HG02642 (cell line): ENCODE measurements at regions not wholly inside any gene's neighbourhood (a gene's known extent, or its start where the extent isn't known, plus 50 kb on each side); places are given as distances from the start of the nearest gene placed in this dataset.
"Not testable (repeated sequence)": the region's sequence is repeated elsewhere in the genome, so short reads cannot be mapped to it uniquely, and the experiment has no call there.

ENCODE experiments used
- ATAC-seq: cut with Tn5 transposase; IDR thresholded peaks from one replicate; pipeline ENCODE4 v1.9.1; 2021; ENCODE audit warnings: mild to moderate bottlenecking; ENCODE audit not compliant: unreplicated experiment, poor library complexity

DNA sequence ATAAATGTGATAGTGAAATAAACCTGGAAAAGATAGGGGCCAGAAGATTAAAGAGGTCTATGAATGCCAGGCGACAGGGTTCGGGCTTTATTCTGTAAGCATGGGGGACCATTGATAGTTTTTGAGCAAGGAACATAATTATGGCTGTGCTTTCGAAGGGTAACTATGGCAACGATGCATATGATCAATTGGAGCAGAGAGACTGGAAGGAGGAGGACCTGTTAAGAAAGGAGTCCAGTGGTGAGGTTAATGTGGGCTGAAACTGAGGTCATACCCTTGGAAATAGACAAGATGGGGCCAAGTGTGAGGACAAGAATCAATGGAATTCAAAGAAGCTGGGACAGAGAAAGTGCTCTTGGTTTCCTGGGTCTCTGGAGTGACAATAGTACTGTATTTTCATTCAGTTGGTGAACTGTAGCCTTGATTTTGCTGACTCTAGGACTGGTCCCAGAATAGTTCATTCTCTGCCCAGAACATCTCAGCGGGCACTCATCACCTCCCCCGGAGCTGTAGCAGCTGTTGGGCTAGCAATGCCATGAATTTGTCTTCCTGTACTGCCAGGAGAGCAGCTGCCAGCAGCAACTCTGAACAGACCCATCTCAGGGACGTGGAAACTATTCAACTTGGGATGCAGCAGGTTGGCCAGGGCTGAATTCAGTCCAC lies 108.4 kb downstream of the SRGAP2 start:
- ATAC-seq = not testable (repeated sequence)

DNA sequence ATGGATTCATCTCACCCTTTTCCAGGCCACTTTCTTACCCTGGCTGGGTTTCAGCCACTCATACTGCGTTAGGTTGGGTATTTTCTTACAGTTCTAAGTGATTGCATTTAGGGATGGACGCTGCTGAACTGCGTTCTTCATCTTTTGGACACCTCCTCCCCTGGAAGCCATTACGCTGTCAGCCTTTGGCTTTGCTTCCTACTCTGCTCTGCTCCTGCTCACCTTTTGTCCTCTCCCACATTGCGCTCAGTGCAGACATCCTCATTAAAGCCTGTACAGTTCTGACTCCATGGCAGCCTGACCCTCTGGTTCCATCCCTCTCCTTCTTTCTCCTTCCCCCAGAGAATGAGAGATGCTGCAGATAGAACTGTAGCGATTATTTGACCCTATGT lies 108.9 kb downstream of the SRGAP2 start:
- not testable (repeated sequence) for ATAC-seq

GRCh38 chr1:206314951-206315636 lies 111.8 kb downstream of the SRGAP2 start:
- ATAC-seq = not testable (repeated sequence)

DNA sequence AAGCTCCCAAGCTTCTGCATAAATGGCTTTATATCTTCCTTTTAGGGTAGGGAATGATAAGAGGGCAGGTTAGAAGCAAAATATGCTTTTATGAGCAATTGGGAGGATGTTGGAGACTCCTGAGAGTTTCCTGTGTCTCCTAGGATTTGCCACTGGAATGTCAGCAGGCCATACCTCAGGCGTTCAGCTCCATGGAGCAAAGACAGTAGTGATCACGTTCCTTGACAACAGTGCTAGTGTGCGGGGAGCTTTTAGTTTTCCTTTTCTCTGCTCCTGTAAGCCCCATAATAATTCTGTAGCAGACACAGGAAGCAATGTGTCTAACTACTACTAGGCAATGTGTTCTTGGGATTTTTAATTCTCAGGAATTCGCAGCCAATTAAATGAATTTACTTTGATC lies 113.6 kb downstream of the SRGAP2 start:
- not testable (repeated sequence) for ATAC-seq

GRCh38 chr1:206317878-206318514 lies 114.7 kb downstream of the SRGAP2 start:
- not testable (repeated sequence) for ATAC-seq

- not testable (repeated sequence) for ATAC-seq
Measured at GRCh38 chr1:206320227-206320626, 116.9 kb downstream of the SRGAP2 start.

DNA sequence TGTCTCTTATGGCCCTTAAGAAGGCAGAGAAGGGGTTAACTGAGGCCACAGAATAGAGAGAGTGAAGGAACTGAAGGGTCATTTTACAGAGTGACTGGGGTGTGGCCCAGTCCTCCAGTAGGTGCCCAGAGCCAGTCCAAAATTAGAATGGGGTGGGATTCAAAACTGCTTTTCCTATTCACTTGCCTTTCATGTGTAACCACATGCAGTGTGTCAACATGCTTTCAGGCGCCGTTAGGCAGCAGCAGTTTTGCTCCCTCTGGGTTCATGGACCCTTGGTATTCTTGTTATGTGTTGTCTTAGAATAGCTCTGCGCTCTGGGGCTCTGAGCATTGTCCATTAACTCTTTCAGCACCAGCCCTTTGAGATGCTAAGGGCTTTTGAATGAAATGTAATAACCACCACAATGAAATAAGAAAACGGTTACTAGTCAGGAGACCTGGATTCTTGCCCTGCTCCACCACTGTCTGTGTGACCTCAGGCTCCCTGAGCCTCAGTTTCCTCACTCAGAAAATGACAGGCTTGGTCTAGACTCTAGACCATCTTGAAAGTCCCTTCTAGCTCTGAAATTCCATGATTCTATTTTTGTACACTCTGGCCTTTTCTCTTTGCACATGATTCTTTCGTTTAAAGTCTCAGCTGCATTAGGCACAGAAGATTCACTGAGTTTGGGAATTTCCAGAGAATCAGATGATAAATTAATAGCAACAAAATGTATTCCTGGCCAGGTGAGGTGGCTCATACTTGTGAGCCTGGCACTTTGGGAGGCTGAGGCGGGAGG lies 123.0 kb downstream of the SRGAP2 start:
- not testable (repeated sequence) for ATAC-seq

- ATAC-seq = not testable (repeated sequence)
Measured at GRCh38 chr1:206331597-206331996, 128.3 kb downstream of the SRGAP2 start.

- not testable (repeated sequence) for ATAC-seq
Measured at GRCh38 chr1:206333316-206333715, 130.0 kb downstream of the SRGAP2 start.

GRCh38 chr1:206333897-206334296 lies 130.6 kb downstream of the SRGAP2 start:
- not testable (repeated sequence) for ATAC-seq

GRCh38 chr1:206334481-206334880 lies 131.1 kb downstream of the SRGAP2 start:
- not testable (repeated sequence) for ATAC-seq

GRCh38 chr1:206335162-206335561 lies 131.8 kb downstream of the SRGAP2 start:
- not testable (repeated sequence) for ATAC-seq

DNA sequence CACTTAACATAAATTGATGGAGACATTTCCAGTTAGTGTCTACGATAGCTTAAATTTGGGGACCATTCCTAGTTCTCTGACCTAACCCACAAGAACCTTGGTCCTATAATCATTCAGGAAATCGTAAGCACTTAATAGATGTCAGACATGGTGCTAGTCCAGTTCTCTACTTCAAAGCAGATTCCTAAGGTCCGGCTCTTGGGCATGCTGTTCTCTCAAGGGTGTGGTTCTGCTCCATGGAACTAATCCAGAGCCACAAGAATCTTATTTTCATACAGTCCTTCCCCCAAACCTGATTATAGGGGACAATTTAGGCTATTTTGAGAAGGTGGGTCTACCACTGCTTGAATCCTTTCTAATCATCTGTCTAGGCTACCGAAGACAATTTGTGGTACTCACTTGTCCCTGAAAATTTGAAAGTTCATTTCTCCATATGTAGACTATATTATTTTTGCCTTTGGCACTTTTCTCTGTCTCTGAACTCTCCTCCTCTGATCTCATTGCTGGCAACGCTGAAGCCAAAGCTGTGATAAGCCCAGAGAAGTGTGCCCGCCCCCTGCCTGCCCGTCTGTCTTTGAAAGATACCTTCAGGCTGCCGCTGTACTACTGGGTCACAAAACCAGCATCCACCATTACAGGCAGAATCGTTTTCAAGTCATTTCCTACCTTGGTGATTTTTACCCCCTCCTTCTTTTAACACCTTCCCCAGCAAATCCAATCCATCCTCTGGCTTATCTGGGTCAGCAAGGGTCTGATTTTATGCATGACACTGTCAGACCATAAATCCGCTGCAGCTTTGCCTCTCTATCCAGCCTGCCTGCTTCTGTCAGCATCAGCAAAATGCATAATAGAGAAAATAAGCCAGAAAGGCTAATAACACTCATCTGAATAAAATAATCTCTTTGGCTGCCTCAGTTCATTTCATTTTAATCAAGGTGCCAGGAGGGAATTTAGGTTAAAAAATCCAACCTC lies 132.8 kb downstream of the SRGAP2 start:
- not testable (repeated sequence) for ATAC-seq

DNA sequence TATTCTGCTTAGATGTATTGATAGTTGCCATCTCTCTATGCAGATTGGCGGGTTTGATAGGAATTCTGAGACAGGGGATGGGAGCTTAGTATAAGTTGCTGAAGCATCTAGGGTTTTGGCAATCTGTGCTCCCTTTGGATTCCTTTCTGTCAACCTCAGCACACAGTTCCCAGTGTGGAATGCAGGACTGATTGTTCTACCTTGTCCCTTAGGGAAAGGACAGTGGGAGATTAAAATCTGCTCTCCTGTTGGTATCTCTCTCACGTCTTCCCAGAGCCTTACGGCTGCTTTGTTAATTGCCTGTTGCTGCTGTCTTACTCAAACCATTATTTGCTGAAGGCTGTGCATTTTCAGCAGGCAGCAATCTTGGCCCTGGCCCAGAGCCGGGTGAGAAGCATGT lies 133.3 kb upstream of the IKBKE start:
- ATAC-seq = not testable (repeated sequence)

GRCh38 chr1:206350493-206351275 lies 119.6 kb upstream of the IKBKE start:
- not testable (repeated sequence) for ATAC-seq

DNA sequence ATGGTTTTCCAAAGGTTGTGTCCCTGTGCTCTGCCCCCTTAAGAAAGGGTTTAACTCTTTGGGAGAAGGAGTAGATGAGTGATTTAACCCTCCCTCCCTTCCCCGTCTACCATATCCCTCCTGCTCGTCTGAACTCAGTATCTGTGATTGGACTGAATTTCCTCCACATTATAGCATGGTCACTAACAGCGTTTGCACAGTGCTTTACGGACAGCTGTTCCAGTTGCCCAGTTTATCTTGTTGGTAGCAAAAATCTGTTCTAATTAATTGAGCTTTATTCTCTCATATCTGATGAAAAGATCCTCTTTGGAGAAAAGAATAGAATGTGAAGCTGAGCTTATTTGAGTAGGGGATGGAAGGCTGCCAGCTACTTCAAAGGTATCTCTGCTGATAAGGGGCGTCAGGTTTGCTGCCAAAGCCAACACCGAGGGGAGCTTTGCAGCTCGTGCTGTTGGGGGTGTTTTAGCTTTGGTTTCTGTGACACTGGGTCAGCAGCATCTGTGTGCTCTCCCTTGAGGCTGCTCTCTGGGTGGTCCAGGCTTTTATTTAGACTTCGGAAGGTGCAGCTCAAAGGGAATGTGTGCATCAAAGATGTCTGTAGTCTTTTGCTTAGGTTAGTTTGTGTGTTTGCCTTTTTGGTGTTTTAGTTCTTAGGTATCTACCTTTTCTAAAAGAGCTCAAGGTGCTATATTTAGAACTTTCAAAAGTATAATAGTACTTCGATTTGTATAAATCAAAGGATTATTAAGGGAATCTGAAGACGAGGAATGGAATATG lies 118.8 kb upstream of the IKBKE start:
- not testable (repeated sequence) for ATAC-seq

DNA sequence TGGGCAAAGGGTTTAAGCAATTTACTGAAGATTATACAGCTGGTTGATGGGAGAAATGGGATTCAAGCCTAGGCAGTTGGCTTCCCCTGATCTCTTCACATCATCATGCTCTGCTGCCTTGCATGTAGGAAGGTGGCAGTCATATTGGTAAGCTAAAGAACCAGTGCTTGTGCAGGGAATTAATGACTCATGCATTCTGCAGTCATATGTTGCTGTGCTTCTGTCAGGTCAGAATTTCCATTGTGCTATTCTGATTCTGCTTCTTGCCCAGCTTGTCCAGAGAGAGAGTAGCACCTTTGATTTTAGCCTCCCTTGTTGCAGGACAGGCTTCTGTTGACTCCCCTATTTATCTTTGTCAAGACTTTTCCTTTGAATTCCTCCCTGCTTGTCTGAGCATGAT lies 114.0 kb upstream of the IKBKE start:
- ATAC-seq = not testable (repeated sequence)

- ATAC-seq = not testable (repeated sequence)
Measured at GRCh38 chr1:206357962-206358361, 112.3 kb upstream of the IKBKE start.
